Panc1 (cell line): ENCODE measurements at regions not wholly inside any gene's neighbourhood (a gene's known extent, or its start where the extent isn't known, plus 50 kb on each side); places are given as distances from the start of the nearest gene placed in this dataset.

Experiments
- ATAC-seq: fragments of 200-7000 bp; cut with Tn5 transposase; 2 replicates; pipeline ENCODE4 v1.9.1; 2020; ENCODE audit warnings: mild to moderate bottlenecking, moderate library complexity
- BruUV-seq: library from RNA; stranded (reverse); fragments of 400-500 nt; replicated peaks from 2 replicates; lab custom pipeline; 2021; lab: Mats Ljungman, UMichigan
- CTCF ChIA-PET: fragments of 300-600 bp; sonication (Branson Sonifier 250); formaldehyde crosslinking; loops from one replicate; lab custom pipeline; 2022; ENCODE audit warnings: antibody characterized with exemption; lab: Charles Lee
- POLR2A ChIA-PET: fragments of 300-600 bp; sonication (Branson Sonifier 250); formaldehyde crosslinking; loops from one replicate; lab custom pipeline; 2022; ENCODE audit warnings: antibody characterized with exemption; lab: Charles Lee
- DNase-seq: peaks from one replicate; pipeline ENCODE4 v3.0.0-alpha.2; 2010; ENCODE audit warnings: low read depth, low spot score
- H3K27ac ChIP-seq: 2 replicates; pipeline ENCODE4 v1.5.1; 2011; ENCODE audit warnings: mild to moderate bottlenecking, low read length, inconsistent platforms
- H3K27me3 ChIP-seq: fragments of 200-500 bp; sonication (Bioruptor generic); 2 replicates; pipeline ENCODE4 v1.6.0; 2014; ENCODE audit warnings: low read length, inconsistent platforms; ENCODE audit not compliant: control insufficient read depth, insufficient read depth
- H3K36me3 ChIP-seq: fragments of 200-500 bp; sonication (Bioruptor generic); 2 replicates; pipeline ENCODE4 v1.5.1; 2014; ENCODE audit warnings: inconsistent platforms, mild to moderate bottlenecking, low read length, moderate library complexity; ENCODE audit not compliant: control insufficient read depth, insufficient read depth
- H3K4me1 ChIP-seq: 2 replicates; pipeline ENCODE4 v1.5.1; 2011; ENCODE audit warnings: inconsistent platforms, mild to moderate bottlenecking, low read length, moderate library complexity; ENCODE audit not compliant: control insufficient read depth, insufficient read depth
- H3K4me3 ChIP-seq, 2 experiments: 2 replicates each; pipeline ENCODE4 v1.5.1; 2011 to 2012; ENCODE audit warnings: low read depth in 2 of 2, low read length in 2 of 2, mild to moderate bottlenecking in 2 of 2, inconsistent platforms in 1 of 2, moderate library complexity in 1 of 2
- H3K9me3 ChIP-seq: fragments of 200-500 bp; sonication (Bioruptor generic); 2 replicates; pipeline ENCODE4 v1.5.1; 2014; ENCODE audit warnings: low read depth, mild to moderate bottlenecking, inconsistent platforms, low read length, moderate library complexity; ENCODE audit not compliant: control insufficient read depth, insufficient read depth
- CTCF ChIP-seq: fragments of 450-650 bp; IDR thresholded peaks from 2 replicates; pipeline ENCODE4 v1.5.1; 2017; ENCODE audit warnings: mild to moderate bottlenecking
- POLR2AphosphoS5 ChIP-seq: IDR thresholded peaks from 2 replicates; pipeline ENCODE4 v1.6.1; 2012; ENCODE audit warnings: mild to moderate bottlenecking, low read depth, low read length, moderate library complexity
- SIN3A ChIP-seq: IDR thresholded peaks from 2 replicates; pipeline ENCODE4 v1.6.1; 2012; ENCODE audit warnings: low read depth, mild to moderate bottlenecking, low read length, moderate library complexity, borderline replicate concordance; ENCODE audit not compliant: insufficient read depth
- TCF7L2 ChIP-seq: IDR thresholded peaks from 2 replicates; pipeline ENCODE4 v1.6.1; 2011; ENCODE audit warnings: mild to moderate bottlenecking, low read depth, low read length, inconsistent platforms
- in situ Hi-C: cut with HindIII; loops from 2 replicates; pipeline ENCODE4 v1.10.0; 2016; ENCODE audit warnings: low sequenced_read_pairs, low pct_unique_long_range_greater_than_20kb
- intact Hi-C: fragments of 100-400 bp; cut with micrococcal nuclease; formaldehyde crosslinking; loops from one replicate; pipeline ENCODE4 v1.10.0; 2022; ENCODE audit not compliant: unreplicated experiment
- TF ChIP-seq, protein P1 (sequence below), 2 experiments: IDR thresholded peaks; 2 replicates each; pipeline ENCODE4 v1.6.1; 2011 to 2012; ENCODE audit warnings: low read depth in 2 of 2, control low read depth in 1 of 2, low read length in 1 of 2, mild to moderate bottlenecking in 1 of 2, moderate library complexity in 1 of 2; ENCODE audit not compliant: insufficient read depth in 1 of 2

DNA sequence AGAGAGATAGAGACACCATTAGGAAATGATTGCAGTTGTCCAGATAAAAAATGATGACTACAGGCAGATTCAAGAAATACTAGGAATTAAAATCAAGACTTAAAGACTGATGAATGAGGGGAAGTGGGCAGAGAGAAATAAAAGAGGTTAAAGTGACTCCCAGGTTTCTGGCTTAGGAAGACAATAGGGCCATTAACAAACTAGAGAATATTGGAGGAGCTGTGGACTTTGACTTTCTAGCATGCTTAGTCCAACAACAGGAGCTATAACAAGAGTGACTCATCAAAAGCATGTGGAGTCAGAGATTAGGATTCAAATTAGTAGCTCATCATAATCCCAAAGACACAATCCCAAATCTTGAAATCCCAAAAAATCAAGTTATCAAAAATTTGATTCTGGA lies 101.5 kb downstream of the BMP4 start:
- no TSS peak for BruUV-seq
- no peaks in the 10 kb centered on the region for H3K36me3 ChIP-seq
- in situ Hi-C loops: no loop called here
- DNase-seq (no peak), ATAC-seq (no peak)
- no peaks in the 10 kb centered on the region for H3K9me3 ChIP-seq
- no peak for TF ChIP-seq SIN3A
- TF ChIP-seq POLR2AphosphoS5: no peak
- no peaks in the 10 kb centered on the region for H3K4me1 ChIP-seq
- H3K4me3 ChIP-seq: no peak overlapping the region
- POLR2A ChIA-PET: no interaction called here
- CTCF ChIA-PET: no interaction called here
- intact Hi-C loops: no loop called here
- H3K27ac ChIP-seq: no peak overlapping the region
- H3K27me3 ChIP-seq: no peaks in the 10 kb centered on the region

GRCh38 chr14:53851394-53852090 lies 105.1 kb downstream of the BMP4 start:
- POLR2A ChIA-PET: no interaction called here
- no TSS peak for BruUV-seq

More at GRCh38 chr14:53851394-53852090, 105.1 kb downstream of the BMP4 start:
- Histone ChIP-seq H3K27ac (no peak overlapping the region), H3K4me3 (no peak overlapping the region), H3K4me1 (no peaks in the 10 kb centered on the region), H3K36me3 (no peaks in the 10 kb centered on the region), H3K9me3 (no peaks in the 10 kb centered on the region), H3K27me3 (no peaks in the 10 kb centered on the region)
- CTCF ChIA-PET: no interaction called here
- intact Hi-C loops: no loop called here
- no peak for DNase-seq
- ATAC-seq: no peak
- TF ChIP-seq SIN3A (no peak), TCF7L2 (no peak), CTCF (no peak), POLR2AphosphoS5 (no peak)
- TF ChIP-seq, protein P1, sequence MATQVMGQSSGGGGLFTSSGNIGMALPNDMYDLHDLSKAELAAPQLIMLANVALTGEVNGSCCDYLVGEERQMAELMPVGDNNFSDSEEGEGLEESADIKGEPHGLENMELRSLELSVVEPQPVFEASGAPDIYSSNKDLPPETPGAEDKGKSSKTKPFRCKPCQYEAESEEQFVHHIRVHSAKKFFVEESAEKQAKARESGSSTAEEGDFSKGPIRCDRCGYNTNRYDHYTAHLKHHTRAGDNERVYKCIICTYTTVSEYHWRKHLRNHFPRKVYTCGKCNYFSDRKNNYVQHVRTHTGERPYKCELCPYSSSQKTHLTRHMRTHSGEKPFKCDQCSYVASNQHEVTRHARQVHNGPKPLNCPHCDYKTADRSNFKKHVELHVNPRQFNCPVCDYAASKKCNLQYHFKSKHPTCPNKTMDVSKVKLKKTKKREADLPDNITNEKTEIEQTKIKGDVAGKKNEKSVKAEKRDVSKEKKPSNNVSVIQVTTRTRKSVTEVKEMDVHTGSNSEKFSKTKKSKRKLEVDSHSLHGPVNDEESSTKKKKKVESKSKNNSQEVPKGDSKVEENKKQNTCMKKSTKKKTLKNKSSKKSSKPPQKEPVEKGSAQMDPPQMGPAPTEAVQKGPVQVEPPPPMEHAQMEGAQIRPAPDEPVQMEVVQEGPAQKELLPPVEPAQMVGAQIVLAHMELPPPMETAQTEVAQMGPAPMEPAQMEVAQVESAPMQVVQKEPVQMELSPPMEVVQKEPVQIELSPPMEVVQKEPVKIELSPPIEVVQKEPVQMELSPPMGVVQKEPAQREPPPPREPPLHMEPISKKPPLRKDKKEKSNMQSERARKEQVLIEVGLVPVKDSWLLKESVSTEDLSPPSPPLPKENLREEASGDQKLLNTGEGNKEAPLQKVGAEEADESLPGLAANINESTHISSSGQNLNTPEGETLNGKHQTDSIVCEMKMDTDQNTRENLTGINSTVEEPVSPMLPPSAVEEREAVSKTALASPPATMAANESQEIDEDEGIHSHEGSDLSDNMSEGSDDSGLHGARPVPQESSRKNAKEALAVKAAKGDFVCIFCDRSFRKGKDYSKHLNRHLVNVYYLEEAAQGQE (IDR thresholded peaks at IDR 0.05; ENCODE audit: insufficient read depth in 1 of 2, low read depth in 2 of 2, low read length in 1 of 2): no peak
- in situ Hi-C loops: no loop called here
